Aorta (tissue), 5 donors: ENCODE measurements at regions not wholly inside any gene's neighbourhood (a gene's known extent, or its start where the extent isn't known, plus 50 kb on each side); places are given as distances from the start of the nearest gene placed in this dataset.

Experiments
- ATAC-seq: fragments of 200-7000 bp; cut with Tn5 transposase; one replicate; pipeline ENCODE4 v1.9.1; 2022; ENCODE audit warnings: moderate library complexity; ENCODE audit not compliant: low FRiP score
- DNase-seq, 2 donors: peaks; one replicate each; pipeline ENCODE4 v3.0.0-alpha.2; 2020
- H3K27ac ChIP-seq, 2 donors: one replicate each; pipeline ENCODE4 v1.5.1; 2013; ENCODE audit warnings: low read length in 2 of 2, mild to moderate bottlenecking in 2 of 2, moderate library complexity in 2 of 2, control low read depth in 1 of 2, inconsistent platforms in 1 of 2, low read depth in 1 of 2
- H3K27me3 ChIP-seq, 2 donors: one replicate each; pipeline ENCODE4 v1.6.1; 2013; ENCODE audit warnings: control low read depth in 1 of 2, low read length in 1 of 2, mild to moderate bottlenecking in 1 of 2, moderate library complexity in 1 of 2; ENCODE audit not compliant: insufficient read depth in 2 of 2, control insufficient read depth in 1 of 2
- H3K36me3 ChIP-seq, 2 donors: one replicate each; pipeline ENCODE4 v1.6.1; 2013; ENCODE audit warnings: control low read depth in 1 of 2, low read length in 1 of 2, mild to moderate bottlenecking in 1 of 2; ENCODE audit not compliant: insufficient read depth in 2 of 2, control insufficient read depth in 1 of 2
- H3K4me1 ChIP-seq, 2 donors: one replicate each; pipeline ENCODE4 v1.6.1; 2013; ENCODE audit warnings: low read length in 2 of 2, control low read depth in 1 of 2, mild to moderate bottlenecking in 1 of 2, moderate library complexity in 1 of 2; ENCODE audit not compliant: insufficient read depth in 2 of 2, control insufficient read depth in 1 of 2
- H3K4me3 ChIP-seq, 2 donors: one replicate each; pipeline ENCODE4 v1.5.1; 2013; ENCODE audit warnings: low read length in 2 of 2, control low read depth in 1 of 2, mild to moderate bottlenecking in 1 of 2
- H3K9me3 ChIP-seq: one replicate; pipeline ENCODE4 v1.6.1; 2013; ENCODE audit warnings: mild to moderate bottlenecking, low read length; ENCODE audit not compliant: control insufficient read depth
- WGBS, 2 donors: extraction: QIAGEN DNeasy Blood & Tissue Kit; methylation state at CpG; one replicate each; pipeline ENCODE4 v1.1.7; 2013; 5-methylcytosine and 5-hydroxymethylcytosine counted together
- intact Hi-C, 2 donors: fragments of 100-400 bp; cut with DNase I; formaldehyde crosslinking; loops; one replicate each; pipeline versions ENCODE4 v1.14.2 to v1.15.0; 2022
- donor health status: healthy with polysubstance abuse.
- donor health status: Bipolar disorder and iron deficiency.
- donor health status: DM: no; HTN: no; CAD: no.
- donor health status: DM: no; HTN: no; CAD: no.
- donor health status: DM: yes; HTN: yes; CAD: no.

GRCh38 chr11:42161886-42162285 lies 702.4 kb upstream of the LRRC4C start:
- no peaks in the 10 kb centered on the region for H3K4me1 ChIP-seq
- no peaks in the 10 kb centered on the region for H3K9me3 ChIP-seq
- H3K4me3 ChIP-seq, result no peak overlapping the region
- H3K27ac ChIP-seq, result no peak overlapping the region
- intact Hi-C loops, result no loop called here
- WGBS, 2 donors, result 61 to 75% methylated on average over 1 of the region's 1 CpG
- no peaks in the 10 kb centered on the region for H3K27me3 ChIP-seq
- no peaks in the 10 kb centered on the region for H3K36me3 ChIP-seq
- DNase-seq, result no peak
- ATAC-seq, result no peak

GRCh38 chr11:42169191-42169590 lies 709.7 kb upstream of the LRRC4C start:
- ATAC-seq (no peak), DNase-seq (no peak)
- no peaks in the 10 kb centered on the region for H3K27me3 ChIP-seq
- no peak overlapping the region for H3K4me3 ChIP-seq
- no peaks in the 10 kb centered on the region for H3K36me3 ChIP-seq
- intact Hi-C loops, result no loop called here
- H3K27ac ChIP-seq, result no peak overlapping the region
- H3K9me3 ChIP-seq, result no peaks in the 10 kb centered on the region
- 37 to 53% methylated on average over 2 of the region's 2 CpGs for WGBS, 2 donors
- H3K4me1 ChIP-seq, result no peaks in the 10 kb centered on the region

- no peak for DNase-seq
- WGBS, 2 donors, result 30 to 34% methylated on average over 1 of the region's 1 CpG
Measured at GRCh38 chr11:42170601-42171000, 711.1 kb upstream of the LRRC4C start.

GRCh38 chr11:42171046-42171445 lies 711.6 kb upstream of the LRRC4C start:
- Histone ChIP-seq H3K27ac (no peak overlapping the region), H3K4me1 (no peaks in the 10 kb centered on the region), H3K27me3 (no peaks in the 10 kb centered on the region), H3K9me3 (no peaks in the 10 kb centered on the region), H3K4me3 (no peak overlapping the region), H3K36me3 (no peaks in the 10 kb centered on the region)
- ATAC-seq, result no peak
- WGBS, 2 donors, result 71 to 76% methylated on average over 1 of the region's 1 CpG
- intact Hi-C loops, result no loop called here
- no peak for DNase-seq

More at GRCh38 chr11:42170601-42171000, 711.1 kb upstream of the LRRC4C start:
- H3K9me3 ChIP-seq, result no peaks in the 10 kb centered on the region
- no peaks in the 10 kb centered on the region for H3K27me3 ChIP-seq
- no peak overlapping the region for H3K4me3 ChIP-seq
- ATAC-seq, result no peak
- no peak overlapping the region for H3K27ac ChIP-seq
- intact Hi-C loops, result no loop called here
- no peaks in the 10 kb centered on the region for H3K4me1 ChIP-seq
- no peaks in the 10 kb centered on the region for H3K36me3 ChIP-seq

- 78 to 82% methylated on average over 3 of the region's 3 CpGs for WGBS, 2 donors
Measured at GRCh38 chr11:42172441-42172840, 713.0 kb upstream of the LRRC4C start.

GRCh38 chr11:42175203-42175602 lies 715.8 kb upstream of the LRRC4C start:
- ATAC-seq (no peak), DNase-seq (no peak)
- 81 to 85% methylated on average over 1 of the region's 1 CpG for WGBS, 2 donors
- Histone ChIP-seq H3K27ac (no peak overlapping the region), H3K4me1 (no peaks in the 10 kb centered on the region), H3K36me3 (no peaks in the 10 kb centered on the region), H3K27me3 (no peaks in the 10 kb centered on the region), H3K9me3 (no peaks in the 10 kb centered on the region), H3K4me3 (no peak overlapping the region)
- intact Hi-C loops, result no loop called here

More at GRCh38 chr11:42172441-42172840, 713.0 kb upstream of the LRRC4C start:
- Histone ChIP-seq H3K27ac (no peak overlapping the region), H3K9me3 (no peaks in the 10 kb centered on the region), H3K4me3 (no peak overlapping the region), H3K4me1 (no peaks in the 10 kb centered on the region), H3K27me3 (no peaks in the 10 kb centered on the region), H3K36me3 (no peaks in the 10 kb centered on the region)
- no peak for ATAC-seq
- intact Hi-C loops, result no loop called here
- no peak for DNase-seq

GRCh38 chr11:42179216-42179615 lies 719.8 kb upstream of the LRRC4C start:
- Histone ChIP-seq H3K4me3 (no peak overlapping the region), H3K9me3 (no peaks in the 10 kb centered on the region), H3K4me1 (no peaks in the 10 kb centered on the region), H3K36me3 (no peaks in the 10 kb centered on the region), H3K27me3 (peaks cover 0 to 1% of the 10 kb centered on the region in 2 donors), H3K27ac (no peak overlapping the region)
- ATAC-seq (no peak), DNase-seq (no peak)
- intact Hi-C loops, result no loop called here
- WGBS, 2 donors, result 11 to 41% methylated on average over 2 of the region's 2 CpGs

- Histone ChIP-seq H3K36me3 (no peaks in the 10 kb centered on the region), H3K27me3 (no peaks in the 10 kb centered on the region), H3K4me3 (no peak overlapping the region), H3K4me1 (no peaks in the 10 kb centered on the region), H3K9me3 (no peaks in the 10 kb centered on the region), H3K27ac (no peak overlapping the region)
- intact Hi-C loops, result no loop called here
- DNase-seq (no peak), ATAC-seq (no peak)
- 19 to 26% methylated on average over 3 of the region's 3 CpGs for WGBS, 2 donors
Measured at GRCh38 chr11:42195289-42196013, 736.0 kb upstream of the LRRC4C start.

GRCh38 chr11:42200311-42200710 lies 740.9 kb upstream of the LRRC4C start:
- ATAC-seq (no peak), DNase-seq (no peak)
- H3K4me3 ChIP-seq, result no peak overlapping the region
- peaks cover 0 to 1% of the 10 kb centered on the region in 2 donors for H3K27me3 ChIP-seq
- no peak overlapping the region for H3K27ac ChIP-seq
- intact Hi-C loops, result no loop called here
- H3K9me3 ChIP-seq, result peaks cover 2% of the 10 kb centered on the region
- WGBS, 2 donors, result 90 to 91% methylated on average over 6 of the region's 6 CpGs
- H3K36me3 ChIP-seq, result no peaks in the 10 kb centered on the region
- no peaks in the 10 kb centered on the region for H3K4me1 ChIP-seq
